Hepatic stellate cell (primary cell): ENCODE measurements at regions not wholly inside any gene's neighbourhood (a gene's known extent, or its start where the extent isn't known, plus 50 kb on each side); places are given as distances from the start of the nearest gene placed in this dataset.
"Not testable (repeated sequence)": the region's sequence is repeated elsewhere in the genome, so short reads cannot be mapped to it uniquely, and the experiment has no call there.

Experiments
- DNase-seq: peaks from one replicate; pipeline ENCODE4 v3.0.0; 2011; ENCODE audit warnings: low spot score

DNA sequence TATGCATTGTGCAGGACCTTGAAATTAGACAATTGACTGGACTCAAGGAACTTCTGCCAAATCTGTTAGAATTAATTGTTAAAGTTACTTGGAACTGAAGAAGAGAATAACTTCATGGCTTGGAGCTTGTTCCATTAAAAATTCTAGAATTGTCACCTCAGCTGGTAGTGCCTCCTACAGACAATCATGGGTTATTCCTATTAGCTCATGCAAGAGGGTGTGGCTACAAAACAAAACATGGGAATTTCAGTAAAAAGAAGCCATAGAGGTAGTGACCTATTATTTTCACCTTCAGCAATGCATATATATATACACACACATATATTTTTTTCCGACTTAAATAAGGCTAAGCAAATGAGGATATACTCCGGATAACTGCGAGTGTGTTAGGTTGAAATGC is 181.9 kb upstream of the DTNA start:
- DNase-seq = no peak

DNA sequence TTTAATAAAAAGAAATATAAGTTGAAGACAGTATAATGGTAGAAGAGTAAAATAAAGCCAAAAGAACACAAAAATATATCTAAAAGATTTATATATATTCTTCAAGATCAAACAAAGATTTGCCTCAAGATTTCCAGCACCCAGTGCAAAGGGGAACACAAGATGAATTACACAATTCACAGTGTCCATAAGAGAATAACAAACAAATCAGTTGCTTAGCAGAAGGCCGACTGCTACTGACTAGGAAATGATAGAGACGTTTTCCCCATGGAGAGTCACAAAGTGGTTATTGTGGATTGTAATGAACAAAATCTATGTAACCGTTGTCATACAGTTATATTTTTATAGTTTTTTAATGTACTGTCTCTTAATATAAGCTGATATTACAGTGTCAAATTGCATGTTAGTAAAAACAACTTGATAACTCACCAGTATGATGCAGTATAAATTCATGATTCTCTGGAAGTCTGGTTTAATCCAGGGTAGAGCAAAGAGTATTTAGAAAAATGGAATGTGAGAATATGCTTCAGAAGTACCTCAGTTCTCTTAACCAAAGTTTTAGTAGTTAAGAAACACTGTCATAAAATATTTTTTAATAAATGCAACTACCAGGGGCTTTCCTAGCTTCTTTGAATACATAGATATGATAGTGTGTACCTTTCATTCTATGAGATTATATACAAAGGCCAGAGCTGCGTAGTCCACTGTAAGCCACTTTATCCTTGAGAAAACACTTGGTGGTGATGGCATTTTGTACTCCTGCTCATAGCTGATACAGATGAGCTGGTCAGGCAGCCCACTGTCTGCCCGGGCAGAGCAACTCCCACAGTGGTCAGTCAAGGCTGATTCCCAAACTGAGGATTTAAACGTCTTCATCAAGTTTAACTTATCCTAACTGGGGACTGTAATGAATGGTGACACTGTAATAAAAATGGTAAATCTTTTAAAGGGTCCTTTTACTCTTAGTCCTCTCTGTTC is 180.5 kb upstream of the DTNA start:
- DNase-seq = no peak

DNA sequence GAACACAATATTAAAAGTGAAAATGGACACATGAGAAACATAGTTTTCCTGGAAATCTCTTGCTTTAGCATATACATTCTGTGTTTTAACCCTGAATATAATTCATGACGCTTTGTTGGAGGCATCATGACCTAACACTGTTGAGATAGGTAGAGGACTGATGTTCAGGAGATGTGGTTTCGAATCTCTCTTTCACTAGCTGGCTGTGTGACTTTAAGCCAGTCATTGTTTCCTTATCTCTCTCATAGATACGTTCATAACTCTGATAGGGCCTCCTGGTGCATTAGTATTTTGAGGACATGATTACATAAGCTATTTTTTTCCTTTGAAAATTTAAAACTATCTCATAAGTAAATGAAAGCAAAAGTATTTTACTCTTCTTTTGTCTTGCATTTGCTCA is 179.0 kb upstream of the DTNA start:
- no peak for DNase-seq

DNA sequence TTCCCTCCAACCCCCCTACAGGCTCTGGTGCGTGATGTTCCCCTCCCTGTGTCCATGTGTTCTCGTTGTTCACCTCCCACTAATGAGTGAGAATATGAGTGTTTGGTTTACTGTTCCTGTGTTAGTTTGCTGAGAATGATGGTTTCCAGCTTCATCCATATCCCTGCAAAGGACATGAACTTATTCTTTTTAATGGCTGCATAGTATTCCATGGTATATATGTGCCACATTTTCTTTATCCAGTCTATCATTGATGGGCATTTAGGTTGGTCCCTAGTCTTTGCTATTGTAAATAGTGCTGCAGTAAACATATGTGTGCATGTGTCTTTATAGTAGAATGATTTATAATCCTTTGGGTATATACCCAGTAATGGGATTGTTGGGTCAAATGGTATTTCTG is 175.5 kb upstream of the DTNA start:
- DNase-seq = not testable (repeated sequence)

DNA sequence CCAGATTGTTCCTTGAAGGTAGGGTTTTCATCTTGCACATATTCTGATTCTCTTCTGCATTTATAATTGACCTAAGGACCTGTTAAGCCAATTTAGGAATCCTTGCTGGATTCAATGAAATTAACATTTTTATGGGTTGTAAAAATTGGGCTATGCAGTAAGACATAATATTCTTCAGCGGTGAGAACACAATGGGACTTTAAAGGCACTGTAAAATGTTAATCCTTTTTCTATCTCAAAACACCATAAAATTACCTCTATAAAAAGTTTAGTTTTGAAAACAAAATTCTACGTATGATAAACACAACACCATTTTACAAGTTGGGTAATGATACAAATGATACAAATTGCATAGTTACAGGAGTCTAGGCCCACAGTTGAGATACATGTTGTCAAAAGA is 169.2 kb upstream of the DTNA start:
- DNase-seq = no peak

DNA sequence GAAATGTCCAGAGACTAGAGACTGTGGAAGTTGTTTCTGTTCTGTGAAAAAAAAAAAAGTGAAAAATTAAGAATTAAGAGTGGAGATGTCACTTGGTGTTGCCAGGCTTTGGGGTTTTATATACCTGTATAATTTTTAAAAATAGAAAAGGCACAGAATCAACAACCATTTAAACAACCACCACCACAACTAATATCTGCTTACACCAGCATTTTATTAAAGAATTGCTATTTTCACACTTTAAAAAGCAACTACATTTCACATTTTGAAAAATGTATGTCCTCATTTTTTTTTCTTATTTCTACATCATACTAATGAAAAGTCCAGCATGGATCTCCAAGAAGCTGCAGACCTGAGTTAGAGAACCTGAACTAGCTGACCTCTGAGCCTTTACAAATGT is 167.5 kb upstream of the DTNA start:
- DNase-seq = no peak

DNA sequence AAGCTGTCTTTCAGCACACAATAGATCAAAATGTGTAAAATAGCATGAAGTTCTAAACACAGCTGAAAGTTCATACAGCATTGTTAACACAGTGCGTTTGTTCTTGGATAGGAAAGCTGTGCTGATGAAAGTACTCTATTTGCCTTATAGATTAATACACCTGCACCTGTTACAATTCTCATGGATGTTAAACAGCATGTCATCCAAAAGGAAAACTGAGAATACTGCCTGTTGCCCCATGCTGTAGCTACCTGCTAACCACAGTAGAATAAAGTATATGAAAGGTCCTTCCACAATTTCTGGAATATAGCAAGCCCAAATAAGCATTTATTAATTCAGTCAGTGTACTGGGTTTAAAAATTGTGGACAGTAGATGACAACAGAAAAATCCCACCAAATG is 166.7 kb upstream of the DTNA start:
- DNase-seq = no peak

DNA sequence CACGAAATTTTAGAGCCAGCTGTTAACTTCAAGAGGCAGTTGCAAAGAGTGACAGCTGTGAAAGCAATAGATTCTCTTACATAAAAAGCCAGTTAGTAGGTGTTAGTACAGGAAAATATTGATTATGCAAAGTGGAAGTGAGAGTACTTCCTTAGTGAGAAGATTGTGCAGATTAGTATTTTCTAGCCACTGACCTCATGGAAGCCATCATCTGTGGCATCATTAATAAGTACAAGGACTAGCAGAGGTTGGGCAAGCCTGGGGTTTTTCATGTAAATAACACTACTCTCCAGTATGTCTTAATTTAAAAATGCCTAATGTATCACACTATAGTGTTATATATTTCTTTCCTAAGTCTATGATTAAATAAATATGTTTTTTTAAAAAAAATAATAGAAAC is 166.2 kb upstream of the DTNA start:
- DNase-seq = no peak

DNA sequence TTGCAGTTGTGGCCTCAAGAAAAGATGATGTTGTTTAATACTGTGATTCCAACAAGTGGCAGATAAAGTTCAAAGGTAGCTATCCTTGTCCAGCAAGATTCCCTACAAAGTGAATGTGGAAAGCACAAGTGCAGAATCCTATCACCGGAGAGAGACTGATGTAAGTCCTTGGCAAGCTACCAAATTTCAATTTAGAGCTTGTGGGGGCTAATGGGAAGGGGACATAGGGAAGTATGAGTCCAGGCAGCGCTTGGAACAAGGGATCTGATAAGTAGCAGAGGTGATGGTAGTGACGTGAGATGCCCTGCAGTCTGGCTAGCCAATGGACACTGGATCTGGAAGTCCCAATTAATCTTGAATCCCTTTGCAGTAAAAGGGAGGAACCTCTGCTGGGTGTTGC is 165.2 kb upstream of the DTNA start:
- no peak for DNase-seq

DNA sequence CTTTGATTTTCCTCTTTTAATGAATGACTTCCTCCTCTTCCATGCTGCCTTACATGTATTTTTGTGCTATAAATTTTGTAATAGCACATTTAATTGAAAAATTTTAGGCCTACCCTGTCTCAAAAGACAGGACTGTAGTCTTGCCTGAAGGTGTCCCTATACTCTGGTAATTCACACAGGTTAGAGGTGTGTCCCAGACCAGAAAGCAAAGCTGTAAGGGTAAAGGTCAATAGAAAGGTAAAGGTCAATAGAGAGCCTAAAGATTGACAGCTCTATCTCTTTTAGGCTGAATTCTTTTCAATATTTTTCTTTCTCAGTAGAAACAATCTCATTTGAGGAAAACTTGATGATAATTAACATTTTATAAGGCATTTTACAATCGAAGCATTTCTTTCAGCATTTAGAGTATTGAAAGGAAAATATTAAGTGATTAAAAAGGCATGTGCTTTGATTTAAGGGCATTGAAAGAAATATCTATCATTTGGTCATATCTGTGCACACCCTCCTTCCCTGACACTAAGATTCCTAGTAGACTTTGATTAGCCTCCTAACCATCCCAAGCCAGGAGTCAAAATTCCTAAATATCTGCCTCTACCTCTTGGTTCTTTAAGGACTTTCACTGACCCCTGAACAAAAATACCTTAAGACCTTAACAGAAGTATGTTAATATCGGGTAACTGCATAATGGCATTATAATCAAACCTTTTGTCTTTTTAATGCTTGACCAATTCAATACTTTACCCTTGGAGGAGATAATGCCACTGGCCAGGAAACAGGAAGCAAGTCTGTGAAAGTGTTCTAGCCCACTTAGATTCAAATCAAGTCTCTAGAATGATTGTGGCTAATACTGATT is 161.8 kb upstream of the DTNA start:
- no peak for DNase-seq

DNA sequence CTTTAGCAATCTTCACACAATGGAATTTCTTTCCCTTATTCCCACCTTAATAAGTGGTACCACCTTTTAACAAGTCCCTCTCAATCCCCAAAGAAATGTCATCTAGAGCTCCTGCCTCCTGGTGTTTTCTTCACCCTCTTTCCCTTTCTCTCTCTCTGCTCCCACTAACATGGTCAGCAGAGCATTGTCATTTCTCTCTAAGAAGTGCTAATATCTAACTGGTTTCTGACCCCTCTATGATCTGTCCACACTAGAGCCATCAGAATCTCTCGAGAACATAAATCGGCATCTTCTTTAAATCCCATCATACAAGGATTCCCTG is 161.2 kb upstream of the DTNA start:
- no peak for DNase-seq

DNA sequence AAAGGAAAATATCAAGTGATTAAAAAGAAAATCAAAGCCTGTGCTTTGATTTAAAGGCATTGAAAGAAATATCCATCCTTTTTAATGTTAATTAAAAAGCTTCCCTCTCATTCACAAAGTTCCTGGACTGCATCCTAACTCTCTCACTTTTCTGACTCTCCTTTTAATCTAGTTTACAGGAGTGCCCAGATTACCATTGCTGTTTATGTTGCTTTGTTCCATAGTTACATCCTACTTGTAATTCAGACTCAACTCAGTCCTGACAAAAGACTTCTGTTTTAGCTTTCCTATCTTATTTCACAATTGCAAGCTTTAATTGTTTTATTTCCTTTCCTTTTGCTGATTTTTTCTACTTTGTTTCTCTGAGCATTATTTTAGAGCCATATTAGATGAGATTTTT is 160.7 kb upstream of the DTNA start:
- no peak for DNase-seq

DNA sequence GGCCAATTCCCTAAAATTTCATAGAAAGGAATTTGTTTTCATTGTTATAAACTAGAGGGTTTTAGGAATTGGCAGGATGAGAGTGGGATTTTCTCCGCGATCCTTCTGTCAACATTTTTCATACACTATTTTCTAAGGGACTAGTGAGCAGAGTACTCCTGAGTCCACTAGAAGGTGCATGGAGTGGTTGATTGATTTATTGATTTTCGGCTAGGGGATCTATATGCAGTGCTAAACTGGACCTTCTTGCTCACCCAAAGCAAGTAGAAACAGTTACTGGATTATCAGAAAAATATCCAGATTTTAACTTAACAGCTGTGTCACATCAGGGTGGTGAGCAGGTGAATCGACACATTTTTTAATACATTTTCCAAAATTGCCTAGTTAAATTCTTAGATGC is 159.9 kb upstream of the DTNA start:
- DNase-seq = no peak

DNA sequence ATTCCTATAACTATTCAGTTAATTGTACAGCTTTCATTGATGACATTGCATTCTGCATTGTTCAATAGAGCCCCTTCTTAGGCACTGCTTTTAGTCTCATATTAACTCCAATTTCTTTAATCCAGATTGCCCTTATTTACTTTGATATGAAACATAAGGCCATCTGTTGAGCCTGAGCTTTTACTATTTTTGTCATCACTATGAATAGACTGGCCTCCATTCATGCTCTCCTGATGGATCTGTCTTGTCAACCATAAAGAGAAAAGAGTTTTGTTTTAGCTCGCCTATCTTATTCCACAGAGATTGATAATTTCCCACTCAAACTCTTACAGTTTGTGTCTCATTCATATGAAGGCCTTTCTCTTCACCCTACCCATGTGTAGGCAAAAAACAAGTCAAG is 159.2 kb upstream of the DTNA start:
- DNase-seq = no peak

DNA sequence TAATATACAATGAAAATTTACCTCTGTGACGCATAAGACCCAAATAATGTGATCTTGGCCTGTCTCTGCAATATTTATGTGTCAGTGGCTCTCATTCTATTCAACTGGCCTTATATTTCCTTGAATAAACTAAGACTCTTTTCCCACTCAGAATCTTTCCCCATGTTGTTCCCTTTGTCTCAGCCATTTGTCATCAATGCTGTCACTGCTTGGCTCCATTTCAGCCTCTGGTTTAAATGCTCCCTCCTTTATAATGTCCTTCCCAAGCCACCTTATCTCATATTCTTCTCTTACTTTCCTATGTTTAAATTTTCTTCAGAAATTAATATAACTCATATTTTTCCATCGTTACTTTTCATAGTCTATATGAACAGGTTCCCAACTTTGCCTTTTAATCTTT is 158.3 kb upstream of the DTNA start:
- no peak for DNase-seq

DNA sequence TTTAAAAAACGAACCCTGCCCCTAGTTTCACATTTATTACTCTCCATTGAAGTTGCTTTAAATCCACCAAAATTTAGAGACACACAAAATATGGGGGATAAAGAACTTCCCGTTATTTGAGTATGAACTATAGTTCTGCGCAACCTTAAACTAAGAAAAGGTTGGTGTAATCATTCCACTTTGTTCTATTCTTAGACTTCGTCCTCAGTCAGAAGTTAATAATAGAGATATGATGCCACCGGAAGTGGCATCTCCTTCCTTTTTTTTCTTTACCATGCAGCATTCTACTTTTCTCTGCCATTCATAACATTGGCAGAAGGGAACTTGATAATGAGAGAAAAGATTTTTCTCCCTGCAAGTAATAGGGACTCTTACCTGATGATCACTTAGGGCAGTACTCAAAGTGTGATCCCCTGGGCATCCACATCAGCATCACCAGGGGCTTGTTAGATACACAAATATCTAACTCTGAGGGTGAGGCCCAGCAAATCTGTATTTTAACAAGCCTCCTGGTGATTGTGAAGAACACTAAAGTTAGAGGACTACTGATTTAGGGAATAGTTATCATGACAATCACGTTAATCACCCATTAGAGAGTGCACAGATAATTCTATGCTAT is 147.7 kb upstream of the DTNA start:
- DNase-seq = no peak

DNA sequence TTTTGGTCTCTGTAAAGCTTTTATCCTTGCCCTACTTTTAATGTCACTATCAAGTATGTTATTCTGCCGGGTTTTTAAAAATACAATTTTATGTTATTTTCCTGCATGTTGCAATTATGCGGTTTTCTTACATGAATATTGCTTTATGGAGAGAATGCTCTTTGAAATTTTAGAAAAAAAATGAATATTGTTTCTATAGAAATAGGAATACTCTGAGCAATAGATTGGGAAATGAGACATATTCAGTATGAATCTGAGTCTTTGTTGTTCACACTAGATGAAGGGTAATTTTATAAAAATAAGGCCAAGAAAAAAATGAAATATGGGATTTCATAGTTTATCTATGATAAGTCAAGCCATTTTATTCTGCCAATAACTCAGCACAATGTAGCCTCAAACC is 142.2 kb upstream of the DTNA start:
- DNase-seq = no peak

DNA sequence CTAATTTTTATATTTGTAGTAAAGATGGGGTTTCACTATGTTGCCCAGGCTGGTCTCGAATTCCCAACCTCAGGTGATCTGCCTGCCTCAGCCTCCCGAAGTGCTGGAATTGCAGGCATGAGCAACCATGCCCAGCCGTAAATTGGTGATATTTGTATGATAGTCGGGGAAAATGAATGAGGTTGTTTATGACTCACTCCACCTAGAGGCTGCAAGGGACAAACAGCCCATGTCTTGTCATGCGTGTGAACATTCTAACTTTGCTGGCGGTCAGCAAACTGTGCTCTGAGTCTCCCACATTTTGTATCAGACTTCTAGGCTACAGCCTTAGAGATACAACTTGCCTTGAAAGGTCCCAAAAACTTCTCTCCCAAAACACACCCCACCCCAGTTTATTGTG is 133.5 kb upstream of the DTNA start:
- DNase-seq = no peak

DNA sequence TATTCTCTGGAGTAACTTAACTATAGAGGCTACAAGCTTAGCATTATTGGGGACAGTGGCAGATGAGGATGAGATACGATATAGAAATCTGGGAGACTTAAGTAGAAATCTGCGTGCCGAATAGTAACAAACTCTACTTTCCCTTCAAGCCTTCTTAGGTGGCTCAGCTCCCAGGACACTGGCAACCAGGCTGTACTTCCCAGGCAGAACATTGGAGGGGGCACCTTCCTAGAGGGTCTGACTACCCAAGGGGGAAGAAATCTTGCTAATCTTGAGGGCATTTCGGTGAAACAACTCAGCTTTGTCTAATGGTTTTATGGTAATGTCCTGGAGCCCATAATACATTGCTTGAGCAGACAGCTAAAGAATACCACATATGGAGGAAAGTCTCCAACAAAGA is 126.2 kb upstream of the DTNA start:
- no peak for DNase-seq

DNA sequence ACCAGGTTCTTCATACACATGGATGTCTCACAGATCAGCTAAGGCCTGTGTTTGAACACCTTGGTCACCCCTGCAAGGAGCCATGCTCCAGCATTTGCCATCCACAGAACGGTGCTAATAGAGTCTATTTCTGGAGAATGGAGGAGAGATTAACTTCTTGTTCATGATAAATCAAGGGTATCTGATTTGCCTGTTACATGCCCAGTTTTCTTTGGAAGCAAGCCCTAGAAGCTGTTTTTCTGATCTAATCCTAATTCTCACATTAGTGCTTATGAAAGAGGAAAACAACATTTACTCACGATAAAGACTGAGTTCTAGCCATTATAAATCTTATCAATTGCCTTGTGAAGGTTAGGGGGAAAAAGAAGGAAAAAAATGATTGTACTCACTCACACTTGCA is 119.6 kb upstream of the DTNA start:
- no peak for DNase-seq

DNA sequence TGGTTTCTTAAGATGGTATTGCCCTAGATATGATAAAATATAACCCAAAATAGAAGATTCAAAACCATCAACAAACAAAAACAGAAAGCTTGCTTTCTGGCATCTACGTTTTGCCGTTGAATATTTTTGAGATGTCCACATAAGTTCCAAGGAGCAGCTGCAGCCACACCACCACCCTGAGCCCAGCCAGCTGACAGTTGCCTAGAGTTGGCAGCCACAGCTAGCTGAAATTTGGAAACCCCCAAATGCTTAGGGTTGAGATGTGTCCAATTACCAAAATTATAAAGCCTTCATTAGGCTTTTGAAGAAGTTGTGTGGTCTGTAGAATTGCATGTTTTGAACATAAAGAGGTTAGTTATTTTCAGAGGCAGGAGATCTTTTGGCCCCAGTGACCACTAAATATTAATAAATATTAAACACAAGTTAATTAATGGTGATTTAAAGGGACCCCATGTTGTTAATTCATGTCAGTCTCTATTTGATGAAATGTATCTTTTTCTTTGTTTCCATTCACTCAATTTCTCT is 118.1 kb upstream of the DTNA start:
- DNase-seq = no peak

DNA sequence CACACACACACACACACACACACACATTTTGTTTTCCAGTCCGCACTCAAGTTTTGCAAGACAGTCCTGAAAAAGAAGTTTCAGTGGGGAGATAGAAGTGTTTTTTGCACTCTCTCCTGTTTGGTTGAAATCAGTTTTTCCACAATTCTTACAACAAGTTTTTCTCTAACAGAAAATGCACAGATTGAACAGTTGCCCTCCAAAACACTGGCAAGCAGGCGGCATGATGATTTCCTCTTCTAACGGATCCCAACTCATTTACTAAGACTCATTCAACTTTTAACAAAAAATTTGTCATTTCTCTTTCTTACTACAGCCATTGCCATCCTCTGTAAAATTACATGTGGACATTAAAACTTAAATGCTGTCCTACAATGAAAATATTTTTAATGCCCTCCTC is 117.6 kb upstream of the DTNA start:
- DNase-seq = no peak

DNA sequence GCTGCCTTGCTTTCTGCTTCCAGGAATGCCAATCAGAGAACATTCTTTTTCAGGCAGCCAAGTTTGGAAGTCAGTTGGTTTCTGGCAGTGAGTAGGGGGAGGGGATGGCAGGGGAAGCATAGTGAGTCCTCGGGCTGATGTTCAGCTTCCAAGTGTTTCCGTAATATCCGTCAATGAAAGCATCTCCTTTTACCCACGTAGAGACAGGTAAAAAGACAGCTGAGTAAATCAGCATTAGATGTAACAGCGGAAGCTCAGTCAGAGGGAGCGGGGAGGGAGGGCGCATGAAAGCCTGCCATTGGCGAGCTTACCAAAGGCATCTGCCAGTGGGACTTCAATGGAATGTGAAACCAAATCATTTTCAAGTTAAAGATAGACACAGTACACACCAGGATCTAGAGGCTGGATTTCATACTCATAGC is 117.1 kb upstream of the DTNA start:
- peak; percentile 35 for DNase-seq
